PC-9 (cell line): ENCODE measurements at regions not wholly inside any gene's neighbourhood (a gene's known extent, or its start where the extent isn't known, plus 50 kb on each side); places are given as distances from the start of the nearest gene placed in this dataset.

Experiments
- CTCF ChIP-seq: fragments of 200-600 bp; sonication (generic); conservative IDR thresholded peaks from 2 replicates; pipeline ENCODE4 v1.6.1; 2017; ENCODE audit warnings: mixed run types, antibody characterized with exemption, mild to moderate bottlenecking, moderate library complexity
- EZH2 ChIP-seq: fragments of 200-600 bp; sonication (generic); IDR thresholded peaks from 2 replicates; pipeline ENCODE4 v1.8.0; 2017; ENCODE audit warnings: antibody characterized with exemption, low read depth

GRCh38 chr9:105978336-105978735 is 284.0 kb downstream of the TMEM38B start:
- no peak for TF ChIP-seq CTCF
- TF ChIP-seq EZH2 = no peak
